ENCODE measurements at regions not wholly inside any gene's neighbourhood (a gene's known extent, or its start where the extent isn't known, plus 50 kb on each side); places are given as distances from the start of the nearest gene placed in this dataset.

DNA sequence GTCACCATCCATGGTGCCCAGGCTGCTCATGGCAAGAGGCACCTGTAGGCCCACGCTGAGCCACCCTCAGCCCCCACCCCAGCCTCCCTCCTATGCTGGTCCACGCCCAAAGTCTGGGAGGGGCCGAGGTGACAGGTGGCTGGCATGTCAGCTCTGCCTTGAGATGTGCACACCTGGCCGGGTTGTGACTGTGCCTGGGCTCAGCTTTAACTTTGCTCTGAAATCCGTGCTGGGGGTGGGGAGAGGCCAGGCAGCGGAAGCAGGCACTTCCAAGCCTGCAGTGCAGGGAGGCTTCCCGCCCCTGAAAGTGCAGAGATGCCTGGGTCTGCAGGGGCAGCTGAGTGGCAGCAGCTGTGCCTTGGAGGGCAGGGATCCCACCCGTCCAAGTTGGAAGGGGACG, 1124.8 kb downstream of the SI start:
- no peak for TF ChIP-seq EP300 (IDR thresholded peaks at IDR 0.05; ENCODE audit: borderline replicate concordance in 1 of 2, low read depth in 1 of 2, low read length in 1 of 2)
- no peak for TF ChIP-seq EZH2phosphoT487 (IDR thresholded peaks at IDR 0.05; ENCODE audit: borderline replicate concordance, low read depth)
- TF ChIP-seq YY1 (IDR thresholded peaks at IDR 0.05; ENCODE audit: low read depth), result no peak
- TF ChIP-seq, protein P1, sequence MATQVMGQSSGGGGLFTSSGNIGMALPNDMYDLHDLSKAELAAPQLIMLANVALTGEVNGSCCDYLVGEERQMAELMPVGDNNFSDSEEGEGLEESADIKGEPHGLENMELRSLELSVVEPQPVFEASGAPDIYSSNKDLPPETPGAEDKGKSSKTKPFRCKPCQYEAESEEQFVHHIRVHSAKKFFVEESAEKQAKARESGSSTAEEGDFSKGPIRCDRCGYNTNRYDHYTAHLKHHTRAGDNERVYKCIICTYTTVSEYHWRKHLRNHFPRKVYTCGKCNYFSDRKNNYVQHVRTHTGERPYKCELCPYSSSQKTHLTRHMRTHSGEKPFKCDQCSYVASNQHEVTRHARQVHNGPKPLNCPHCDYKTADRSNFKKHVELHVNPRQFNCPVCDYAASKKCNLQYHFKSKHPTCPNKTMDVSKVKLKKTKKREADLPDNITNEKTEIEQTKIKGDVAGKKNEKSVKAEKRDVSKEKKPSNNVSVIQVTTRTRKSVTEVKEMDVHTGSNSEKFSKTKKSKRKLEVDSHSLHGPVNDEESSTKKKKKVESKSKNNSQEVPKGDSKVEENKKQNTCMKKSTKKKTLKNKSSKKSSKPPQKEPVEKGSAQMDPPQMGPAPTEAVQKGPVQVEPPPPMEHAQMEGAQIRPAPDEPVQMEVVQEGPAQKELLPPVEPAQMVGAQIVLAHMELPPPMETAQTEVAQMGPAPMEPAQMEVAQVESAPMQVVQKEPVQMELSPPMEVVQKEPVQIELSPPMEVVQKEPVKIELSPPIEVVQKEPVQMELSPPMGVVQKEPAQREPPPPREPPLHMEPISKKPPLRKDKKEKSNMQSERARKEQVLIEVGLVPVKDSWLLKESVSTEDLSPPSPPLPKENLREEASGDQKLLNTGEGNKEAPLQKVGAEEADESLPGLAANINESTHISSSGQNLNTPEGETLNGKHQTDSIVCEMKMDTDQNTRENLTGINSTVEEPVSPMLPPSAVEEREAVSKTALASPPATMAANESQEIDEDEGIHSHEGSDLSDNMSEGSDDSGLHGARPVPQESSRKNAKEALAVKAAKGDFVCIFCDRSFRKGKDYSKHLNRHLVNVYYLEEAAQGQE (IDR thresholded peaks at IDR 0.05; ENCODE audit: low read depth, low read length), result no peak
- TF ChIP-seq CTCF (IDR thresholded peaks at IDR 0.05), result no peak
- no peak for TF ChIP-seq NFIC (IDR thresholded peaks at IDR 0.05; ENCODE audit: borderline replicate concordance)
- no peak for TF ChIP-seq POLR2AphosphoS5 (IDR thresholded peaks at IDR 0.05; ENCODE audit: low read depth, low read length)
- no peak for TF ChIP-seq FOSL2 (IDR thresholded peaks at IDR 0.05; ENCODE audit: borderline replicate concordance, low read depth)
- TF ChIP-seq TAF1 (IDR thresholded peaks at IDR 0.05; ENCODE audit: borderline replicate concordance, low read depth, low read length), result no peak
- TF ChIP-seq FOXM1 (IDR thresholded peaks at IDR 0.05; ENCODE audit: low read depth), result no peak
- TF ChIP-seq, protein P2, sequence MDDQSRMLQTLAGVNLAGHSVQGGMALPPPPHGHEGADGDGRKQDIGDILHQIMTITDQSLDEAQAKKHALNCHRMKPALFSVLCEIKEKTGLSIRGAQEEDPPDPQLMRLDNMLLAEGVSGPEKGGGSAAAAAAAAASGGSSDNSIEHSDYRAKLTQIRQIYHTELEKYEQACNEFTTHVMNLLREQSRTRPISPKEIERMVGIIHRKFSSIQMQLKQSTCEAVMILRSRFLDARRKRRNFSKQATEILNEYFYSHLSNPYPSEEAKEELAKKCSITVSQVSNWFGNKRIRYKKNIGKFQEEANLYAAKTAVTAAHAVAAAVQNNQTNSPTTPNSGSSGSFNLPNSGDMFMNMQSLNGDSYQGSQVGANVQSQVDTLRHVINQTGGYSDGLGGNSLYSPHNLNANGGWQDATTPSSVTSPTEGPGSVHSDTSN (IDR thresholded peaks at IDR 0.05), result no peak
- no peak for TF ChIP-seq ZBTB33 (IDR thresholded peaks at IDR 0.05; ENCODE audit: borderline replicate concordance, low read depth)
- TF ChIP-seq, protein P3, sequence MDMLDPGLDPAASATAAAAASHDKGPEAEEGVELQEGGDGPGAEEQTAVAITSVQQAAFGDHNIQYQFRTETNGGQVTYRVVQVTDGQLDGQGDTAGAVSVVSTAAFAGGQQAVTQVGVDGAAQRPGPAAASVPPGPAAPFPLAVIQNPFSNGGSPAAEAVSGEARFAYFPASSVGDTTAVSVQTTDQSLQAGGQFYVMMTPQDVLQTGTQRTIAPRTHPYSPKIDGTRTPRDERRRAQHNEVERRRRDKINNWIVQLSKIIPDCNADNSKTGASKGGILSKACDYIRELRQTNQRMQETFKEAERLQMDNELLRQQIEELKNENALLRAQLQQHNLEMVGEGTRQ (IDR thresholded peaks at IDR 0.05; ENCODE audit: borderline replicate concordance, low read depth, low read length), result no peak

Measured in SK-N-SH (cell line).